GM19395 (cell line): ENCODE measurements at regions not wholly inside any gene's neighbourhood (a gene's known extent, or its start where the extent isn't known, plus 50 kb on each side); places are given as distances from the start of the nearest gene placed in this dataset.
"Not testable (repeated sequence)": the region's sequence is repeated elsewhere in the genome, so short reads cannot be mapped to it uniquely, and the experiment has no call there.

Source experiments
- ATAC-seq: cut with Tn5 transposase; IDR thresholded peaks from one replicate; pipeline ENCODE4 v1.9.1; 2021; ENCODE audit warnings: mild to moderate bottlenecking, moderate library complexity; ENCODE audit not compliant: unreplicated experiment

DNA sequence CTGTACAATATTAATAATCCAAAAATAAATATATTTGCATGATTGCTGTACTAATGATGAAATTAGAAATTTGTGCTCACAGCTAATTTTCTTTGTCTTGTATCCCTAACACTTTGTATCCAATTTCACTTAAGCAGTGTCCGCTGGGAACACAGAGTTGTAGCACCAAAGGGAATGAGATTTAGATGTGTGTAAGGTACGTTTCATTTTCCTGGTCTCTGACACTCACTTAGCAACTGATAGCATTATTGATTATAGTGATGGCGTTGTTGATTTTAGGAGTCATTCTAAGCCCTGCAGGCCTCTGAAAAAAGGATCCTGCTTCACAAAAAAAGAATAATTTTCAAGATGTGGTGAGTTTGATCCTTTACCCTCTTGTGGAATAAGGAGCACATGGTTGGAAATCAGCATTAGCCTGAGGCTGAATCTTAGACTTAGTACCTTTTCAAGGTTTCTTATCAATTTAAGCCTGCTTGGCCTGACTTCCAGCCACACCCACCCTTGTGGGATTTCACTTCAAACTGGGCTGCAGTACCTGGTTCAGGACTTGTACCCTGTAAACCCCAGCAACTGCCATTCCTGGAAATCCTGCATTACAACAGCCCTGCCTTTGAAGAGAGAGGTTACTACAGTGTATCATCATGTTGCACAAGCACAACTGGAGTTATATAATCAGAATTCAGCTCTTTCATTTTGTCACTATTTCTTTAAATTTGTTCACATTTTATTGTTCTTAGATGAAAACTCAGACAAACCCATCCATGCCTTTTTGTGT lies 116.2 kb downstream of the RND3 start:
- ATAC-seq = no peak

DNA sequence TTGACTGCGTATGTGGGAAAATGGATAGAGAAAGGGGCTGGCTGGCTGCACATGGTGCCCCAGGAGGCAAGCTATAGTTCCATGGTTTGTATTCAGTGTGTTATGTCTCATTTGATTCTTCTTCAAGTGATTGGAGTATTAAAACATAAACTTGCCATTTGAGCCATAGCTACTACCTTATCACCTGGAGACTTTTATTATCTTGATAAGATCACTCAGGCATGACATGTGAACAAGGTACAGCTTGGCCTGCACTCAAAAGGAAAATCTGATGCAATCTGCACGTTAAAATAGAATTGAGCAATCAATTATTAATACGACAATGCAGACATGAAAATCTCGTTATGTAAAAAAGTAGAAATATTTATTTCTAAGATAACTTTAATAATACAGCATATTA lies 116.9 kb downstream of the RND3 start:
- ATAC-seq = no peak

DNA sequence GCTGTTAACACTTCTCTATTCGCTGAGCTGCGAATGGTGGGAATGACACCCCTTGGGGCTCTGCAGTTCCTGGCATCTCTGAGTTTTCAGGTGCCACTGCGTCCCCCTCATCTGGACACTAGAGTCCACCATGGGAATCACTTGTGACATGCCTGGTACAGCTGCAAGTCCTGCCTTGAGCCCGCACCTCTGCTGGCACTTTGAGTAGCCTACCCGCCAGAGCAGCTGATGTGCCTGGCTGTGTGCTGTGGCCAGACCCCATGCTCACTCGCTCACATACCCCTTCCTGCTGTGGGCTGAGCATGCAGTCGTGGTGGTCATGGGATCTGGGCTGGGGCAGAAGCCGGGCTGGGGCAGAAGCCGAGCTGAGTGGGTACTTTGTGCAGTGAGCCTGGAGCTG lies 117.6 kb downstream of the RND3 start:
- ATAC-seq = no peak

- no peak for ATAC-seq
Observed at GRCh38 chr2:150358468-150358807, 129.0 kb downstream of the RND3 start.

- ATAC-seq = peak; percentile 82
Observed at GRCh38 chr2:150357770-150358467, 129.5 kb downstream of the RND3 start.

GRCh38 chr2:150355440-150355839 lies 132.0 kb downstream of the RND3 start:
- ATAC-seq = no peak

GRCh38 chr2:150353376-150353775 lies 134.1 kb downstream of the RND3 start:
- ATAC-seq = no peak

- no peak for ATAC-seq
Observed at GRCh38 chr2:150351922-150352321, 135.5 kb downstream of the RND3 start.

DNA sequence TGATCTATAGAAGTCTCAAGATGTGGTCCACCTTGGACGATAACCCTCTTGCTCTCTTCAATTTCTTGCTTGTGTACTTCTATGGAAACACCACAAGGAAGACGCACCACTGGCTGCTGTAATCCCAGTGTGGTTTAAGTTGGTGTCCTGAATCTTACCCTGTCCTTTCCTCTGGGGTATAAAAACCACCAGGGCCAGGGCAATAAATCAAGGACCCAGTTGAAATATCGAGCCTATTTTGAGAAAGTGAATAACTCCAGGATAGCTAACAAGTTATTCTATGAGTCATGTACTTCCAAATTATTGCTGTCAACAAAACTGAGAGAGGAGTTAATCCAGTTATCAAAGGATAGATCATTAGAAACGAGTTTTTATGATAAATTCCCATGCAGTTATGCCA lies 137.0 kb downstream of the RND3 start:
- ATAC-seq = no peak

- no peak for ATAC-seq
Observed at GRCh38 chr2:150346806-150347205, 140.7 kb downstream of the RND3 start.

DNA sequence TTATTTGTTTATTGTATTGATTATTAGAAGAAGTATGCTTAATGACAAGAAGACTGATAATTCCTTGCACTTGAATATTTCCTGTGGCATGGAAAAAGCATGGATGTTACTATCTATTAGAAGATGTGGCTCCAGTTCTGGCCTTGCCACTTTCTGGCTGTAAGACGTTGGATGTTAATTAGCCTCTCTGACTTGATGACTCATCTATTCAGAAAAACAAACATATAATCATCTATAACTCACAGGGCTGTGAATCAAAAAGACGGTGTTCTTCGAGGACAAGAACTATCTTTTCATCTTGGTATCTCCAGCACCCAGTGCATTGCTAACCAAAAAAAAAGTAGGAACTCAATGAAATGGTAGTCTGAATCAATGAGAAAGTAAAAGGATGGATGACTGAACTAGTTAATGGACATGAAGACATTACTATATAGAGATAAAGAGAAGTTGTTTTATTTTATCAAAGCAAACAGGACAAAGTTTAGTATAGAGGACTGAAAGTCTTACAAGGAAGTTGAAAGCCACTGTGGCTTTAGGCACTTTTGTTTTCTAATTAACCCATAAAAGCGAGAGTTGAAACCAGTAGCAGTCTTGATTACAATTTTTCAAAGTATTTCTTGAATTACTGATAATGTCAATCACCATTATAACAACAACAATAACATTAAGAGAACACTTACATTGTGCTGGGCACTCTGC lies 145.3 kb downstream of the RND3 start:
- no peak for ATAC-seq

DNA sequence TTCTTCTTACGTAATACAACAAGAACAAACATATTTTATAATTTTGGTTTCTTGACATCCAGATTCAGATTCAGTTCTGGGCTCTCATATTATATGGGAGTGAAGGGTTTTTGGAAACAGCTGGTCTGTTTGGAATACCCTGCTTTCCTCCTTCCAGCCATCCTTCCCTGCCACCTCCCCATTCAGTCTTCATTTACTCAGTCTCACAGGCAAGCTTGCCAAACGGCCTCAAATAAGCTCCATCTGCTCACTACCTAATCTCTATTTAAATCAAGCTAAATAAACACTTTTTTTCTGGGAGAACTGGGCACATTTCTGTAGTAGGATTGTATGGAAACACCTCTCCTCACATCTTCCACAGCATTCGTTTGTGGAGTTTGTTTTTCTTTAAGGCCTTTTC lies 147.5 kb downstream of the RND3 start:
- no peak for ATAC-seq

- no peak for ATAC-seq
Observed at GRCh38 chr2:150339282-150339681, 148.2 kb downstream of the RND3 start.

DNA sequence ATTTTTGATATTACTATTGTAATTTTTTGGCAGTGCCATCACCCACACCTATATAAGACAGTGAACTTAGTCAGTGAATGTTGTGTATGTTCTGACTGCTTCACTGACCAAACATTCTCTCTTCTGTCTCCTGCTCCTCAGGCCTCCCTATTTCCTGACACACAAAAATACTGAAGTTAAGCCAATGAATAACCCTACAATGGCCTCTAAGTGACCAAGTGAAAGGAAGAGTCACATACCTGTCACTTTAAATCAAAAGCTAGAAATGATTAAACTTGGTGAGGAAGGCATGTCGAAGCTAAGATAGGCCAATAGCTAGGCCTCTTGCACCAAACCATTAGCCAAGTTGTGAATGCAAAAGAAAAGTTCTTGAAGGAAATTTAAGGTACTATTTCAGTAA lies 151.9 kb downstream of the RND3 start:
- no peak for ATAC-seq

DNA sequence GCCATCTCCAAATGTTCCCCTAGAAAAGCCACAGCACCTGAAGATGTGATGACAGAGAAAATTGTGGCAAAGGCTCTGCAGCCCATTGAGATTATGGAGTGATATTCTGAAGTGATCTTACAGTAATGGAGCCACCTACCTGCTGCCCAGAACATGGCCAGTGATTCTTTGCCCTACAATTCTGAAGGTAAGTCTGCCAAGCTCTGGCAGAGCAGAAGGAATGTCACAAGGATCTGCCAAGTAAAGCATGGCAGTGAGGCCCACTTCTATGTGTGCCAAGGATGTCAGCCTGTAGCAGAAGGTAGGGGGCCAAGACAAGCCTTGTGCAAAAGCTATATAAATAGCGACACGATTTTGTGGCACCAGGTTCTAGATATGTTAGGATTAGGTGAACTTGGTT lies 155.1 kb downstream of the RND3 start:
- no peak for ATAC-seq

DNA sequence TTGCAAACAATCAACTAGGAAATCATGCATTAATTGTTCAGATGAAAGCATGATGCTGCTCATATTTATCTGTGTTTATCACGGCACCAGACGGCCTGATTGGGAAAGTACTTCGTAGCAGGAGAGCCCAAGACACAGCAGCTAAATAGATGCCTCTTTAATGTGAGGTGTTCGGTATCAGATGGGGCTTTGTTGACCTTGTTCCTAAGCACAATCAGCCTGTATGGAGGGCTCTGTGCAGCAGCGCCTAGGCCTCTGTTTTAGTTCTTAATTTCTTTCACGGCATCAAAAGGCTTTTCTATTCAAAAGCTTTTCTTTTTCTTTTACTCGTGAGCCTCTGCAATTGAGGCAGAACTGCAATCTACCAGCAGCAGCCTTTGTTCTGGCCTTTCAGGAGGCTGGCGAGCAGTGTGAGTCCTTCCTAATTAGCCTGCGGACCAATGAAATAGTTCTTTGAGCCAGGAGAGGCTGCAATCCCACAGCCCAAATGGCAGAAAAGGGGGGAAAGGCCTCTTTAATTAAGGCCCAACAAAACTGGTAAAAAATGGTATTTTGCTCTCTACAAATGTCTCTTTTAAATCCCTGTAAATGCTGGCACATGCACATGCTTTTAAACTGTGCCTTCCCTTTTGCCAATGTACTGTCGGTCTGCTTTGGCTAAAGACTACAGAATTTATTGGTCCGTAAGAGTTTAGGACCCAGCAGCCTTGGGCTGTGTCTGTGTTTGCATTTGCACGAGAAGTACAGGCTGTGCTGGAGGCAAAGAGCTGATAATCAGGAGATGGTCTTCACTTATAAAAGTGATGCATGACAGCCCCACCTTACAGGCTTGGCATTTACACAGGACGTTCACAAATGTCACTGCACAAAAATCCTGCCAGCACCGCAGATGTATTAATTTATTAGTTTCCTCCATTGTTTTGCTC lies 159.6 kb downstream of the RND3 start:
- no peak for ATAC-seq

GRCh38 chr2:150325656-150326314 lies 161.7 kb downstream of the RND3 start:
- no peak for ATAC-seq

GRCh38 chr2:150323071-150323470 lies 164.4 kb downstream of the RND3 start:
- ATAC-seq = not testable (repeated sequence)

- ATAC-seq = no peak
Observed at GRCh38 chr2:150320608-150321007, 166.9 kb downstream of the RND3 start.
